Prostate gland (tissue), 2 donors: ENCODE measurements at regions not wholly inside any gene's neighbourhood (a gene's known extent, or its start where the extent isn't known, plus 50 kb on each side); places are given as distances from the start of the nearest gene placed in this dataset.

Experiments
- DNase-seq: peaks from one replicate; pipeline ENCODE4 v3.0.0-alpha.2; 2019; ENCODE audit warnings: low spot score
- H3K27ac ChIP-seq, 2 donors: fragments of 200-600 bp; sonication (generic); 2 replicates each; pipeline ENCODE4 v1.5.1; 2017 to 2019
- H3K27me3 ChIP-seq: fragments of 200-600 bp; sonication (generic); replicated peaks from 2 replicates; pipeline ENCODE4 v1.5.1; 2019; ENCODE audit not compliant: insufficient read depth
- H3K36me3 ChIP-seq, 2 donors: fragments of 200-600 bp; sonication (generic); 1 replicate in 1 of 2; 2 replicates in 1 of 2; pipeline versions ENCODE4 v1.5.1 to v1.8.1; 2017 to 2019
- H3K4me1 ChIP-seq: fragments of 200-600 bp; sonication (generic); replicated peaks from 2 replicates; pipeline ENCODE4 v1.5.1; 2019
- H3K4me3 ChIP-seq, 2 donors: fragments of 200-600 bp; sonication (generic); 2 replicates each; pipeline ENCODE4 v1.5.1; 2017 to 2019
- H3K9me3 ChIP-seq: fragments of 200-600 bp; sonication (generic); 2 replicates; pipeline ENCODE4 v1.5.1; 2017
- CTCF ChIP-seq, 4 experiments: fragments of 200-600 bp in 2 of 4; fragments of 450-650 bp in 2 of 4; sonication (generic) in 2 of 4; IDR thresholded peaks; 1 replicate in 3 of 4; 2 replicates in 1 of 4; pipeline ENCODE4 v1.5.1; 2016 to 2019; ENCODE audit warnings: antibody characterized with exemption in 4 of 4, mild to moderate bottlenecking in 2 of 4, moderate library complexity in 2 of 4
- POLR2A ChIP-seq: fragments of 450-650 bp; IDR thresholded peaks from one replicate; pipeline ENCODE4 v1.6.1; 2016; ENCODE audit warnings: antibody characterized with exemption, mild to moderate bottlenecking
- POLR2AphosphoS5 ChIP-seq: sonication (generic); formaldehyde crosslinking; IDR thresholded peaks from one replicate; pipeline ENCODE4 v1.6.1; 2017; ENCODE audit warnings: antibody characterized with exemption
- WGBS: methylation state at CpG from one replicate; pipeline ENCODE4 v1.1.5; 2018; 5-methylcytosine and 5-hydroxymethylcytosine counted together
- intact Hi-C: fragments of 100-400 bp; cut with DNase I; formaldehyde crosslinking; loops from one replicate; pipeline ENCODE4 v1.14.2; 2022

DNA sequence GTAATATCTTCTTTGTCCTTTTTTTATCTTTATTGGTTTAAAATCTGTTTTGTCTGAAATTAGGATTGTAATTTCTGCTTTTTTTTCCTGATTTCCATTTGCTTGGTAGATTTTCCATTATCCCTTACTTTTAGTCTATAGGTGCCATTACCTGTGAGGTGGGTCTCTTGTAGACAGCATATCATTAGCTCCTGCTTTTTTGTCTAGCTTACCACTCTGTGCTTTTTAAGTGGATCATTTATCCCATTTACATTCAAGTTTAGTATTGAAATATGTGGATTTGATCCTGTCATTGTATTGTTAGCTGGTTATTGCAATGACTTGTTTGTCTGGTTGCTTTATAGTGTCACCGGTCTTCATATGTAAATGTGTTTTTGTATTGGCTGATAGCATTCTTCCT, 958.6 kb upstream of the SLIT2 start:
- no peaks in the 10 kb centered on the region for H3K9me3 ChIP-seq
- no peak for DNase-seq
- TF ChIP-seq POLR2A = no peak
- H3K4me1 ChIP-seq = no peaks in the 10 kb centered on the region
- WGBS = 48% methylated on average over 1 of the region's 1 CpG
- H3K27me3 ChIP-seq = no peaks in the 10 kb centered on the region
- no peak overlapping the region for H3K4me3 ChIP-seq
- intact Hi-C loops = no loop called here
- no peaks in the 10 kb centered on the region for H3K36me3 ChIP-seq
- H3K27ac ChIP-seq = no peak overlapping the region

GRCh38 chr4:19286924-19287323, 964.8 kb upstream of the SLIT2 start:
- H3K9me3 ChIP-seq = no peaks in the 10 kb centered on the region
- H3K36me3 ChIP-seq = no peaks in the 10 kb centered on the region
- TF ChIP-seq CTCF (IDR thresholded peaks at IDR 0.05) (no peak), POLR2AphosphoS5 (no peak), POLR2A (no peak)
- no peaks in the 10 kb centered on the region for H3K27me3 ChIP-seq
- no peak for DNase-seq
- no peaks in the 10 kb centered on the region for H3K4me1 ChIP-seq
- no peak overlapping the region for H3K27ac ChIP-seq
- intact Hi-C loops = no loop called here
- H3K4me3 ChIP-seq = no peak overlapping the region
- WGBS = 90% methylated on average over 1 of the region's 1 CpG

- 70% methylated on average over 3 of the region's 3 CpGs for WGBS
- no peaks in the 10 kb centered on the region for H3K36me3 ChIP-seq
- no peaks in the 10 kb centered on the region for H3K27me3 ChIP-seq
- no peak overlapping the region for H3K4me3 ChIP-seq
- intact Hi-C loops = no loop called here
- no peak for DNase-seq
- H3K4me1 ChIP-seq = no peaks in the 10 kb centered on the region
- H3K27ac ChIP-seq = no peak overlapping the region
- H3K9me3 ChIP-seq = no peaks in the 10 kb centered on the region
- TF ChIP-seq POLR2A = no peak
- TF ChIP-seq CTCF (IDR thresholded peaks at IDR 0.05) = no peak
- TF ChIP-seq POLR2AphosphoS5 = no peak
Observed at GRCh38 chr4:19285146-19285545, 966.6 kb upstream of the SLIT2 start.

DNA sequence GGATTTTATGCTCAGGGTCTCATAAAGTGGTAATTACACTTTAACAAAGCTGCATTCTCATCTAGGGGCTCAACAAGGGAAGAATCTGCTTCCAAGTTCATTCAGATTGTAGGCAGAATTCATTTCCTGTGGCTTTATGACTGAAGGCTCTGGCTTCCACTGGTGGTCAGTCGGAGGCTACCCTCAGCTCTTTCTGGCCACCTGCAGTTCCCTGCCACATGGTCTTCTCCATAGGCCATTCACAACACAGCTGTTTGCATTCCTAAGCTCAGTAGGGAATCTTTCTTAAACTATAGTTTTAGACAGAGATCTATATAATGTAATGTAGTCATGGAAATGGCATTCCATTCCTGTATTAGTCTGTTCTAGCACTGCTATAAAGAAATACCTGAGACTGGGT, 973.0 kb upstream of the SLIT2 start:
- WGBS = 82% methylated on average over 1 of the region's 1 CpG

GRCh38 chr4:19266566-19266965, 985.1 kb upstream of the SLIT2 start:
- Histone ChIP-seq H3K4me3 (no peak overlapping the region), H3K27me3 (no peaks in the 10 kb centered on the region), H3K4me1 (no peaks in the 10 kb centered on the region), H3K27ac (no peak overlapping the region), H3K36me3 (no peaks in the 10 kb centered on the region), H3K9me3 (no peaks in the 10 kb centered on the region)
- TF ChIP-seq POLR2A (no peak), CTCF (IDR thresholded peaks at IDR 0.05) (no peak), POLR2AphosphoS5 (no peak)
- intact Hi-C loops = no loop called here
- DNase-seq = no peak
- WGBS = 71% methylated on average over 2 of the region's 2 CpGs

More for the DNA sequence above, 973.0 kb upstream of the SLIT2 start:
- no peaks in the 10 kb centered on the region for H3K9me3 ChIP-seq
- no peak for TF ChIP-seq CTCF (IDR thresholded peaks at IDR 0.05)
- TF ChIP-seq POLR2AphosphoS5 = no peak
- no peak for TF ChIP-seq POLR2A
- DNase-seq = no peak
- no peaks in the 10 kb centered on the region for H3K27me3 ChIP-seq
- no peaks in the 10 kb centered on the region for H3K36me3 ChIP-seq
- H3K4me3 ChIP-seq = no peak overlapping the region
- H3K27ac ChIP-seq = no peak overlapping the region
- H3K4me1 ChIP-seq = no peaks in the 10 kb centered on the region
- intact Hi-C loops = no loop called here
